ENCODE measurements at regions not wholly inside any gene's neighbourhood (a gene's known extent, or its start where the extent isn't known, plus 50 kb on each side); places are given as distances from the start of the nearest gene placed in this dataset.

GRCh38 chr9:18366184-18366583 is 107.8 kb upstream of the ADAMTSL1 start:
- Histone ChIP-seq H3K4me2 (ENCODE audit: low read length) (peak overlapping the region; percentile 39), H3K4me3 (ENCODE audit: low read length) (no peak overlapping the region), H3K27ac (ENCODE audit: low read length) (no peak overlapping the region), H3K79me2 (ENCODE audit: low read length) (no peaks in the 10 kb centered on the region), H3K36me3 (replicated peaks; ENCODE audit: low read depth, low read length) (no peaks in the 10 kb centered on the region), H3K27me3 (ENCODE audit: low read depth, low read length) (no peaks in the 10 kb centered on the region), H3K9ac (ENCODE audit: low read length) (no peak overlapping the region), H3K9me3 (ENCODE audit: insufficient read depth, low read length) (no peaks in the 10 kb centered on the region), H4K20me1 (ENCODE audit: insufficient read depth, low read length) (no peaks in the 10 kb centered on the region), H3K4me1 (ENCODE audit: low read length) (peaks cover 17% of the 10 kb centered on the region), H2AFZ (ENCODE audit: low read depth, low read length) (no peak overlapping the region)
- TF ChIP-seq EZH2phosphoT487 (IDR thresholded peaks at IDR 0.05; ENCODE audit: low read depth), result no peak

GRCh38 chr9:18368206-18368605 is 105.7 kb upstream of the ADAMTSL1 start:
- H3K4me2 ChIP-seq (ENCODE audit: low read length), result no peak overlapping the region
- no peaks in the 10 kb centered on the region for H3K27me3 ChIP-seq (ENCODE audit: low read depth, low read length)
- no peak overlapping the region for H3K27ac ChIP-seq (ENCODE audit: low read length)
- no peaks in the 10 kb centered on the region for H3K36me3 ChIP-seq (replicated peaks; ENCODE audit: low read depth, low read length)
- H3K4me3 ChIP-seq (ENCODE audit: low read length), result no peak overlapping the region
- TF ChIP-seq EZH2phosphoT487 (IDR thresholded peaks at IDR 0.05; ENCODE audit: low read depth) (no peak), CTCF (IDR thresholded peaks at IDR 0.05; ENCODE audit: low read depth, low read length) (no peak)
- H3K4me1 ChIP-seq (ENCODE audit: low read length), result peaks cover 16% of the 10 kb centered on the region
- no peaks in the 10 kb centered on the region for H3K79me2 ChIP-seq (ENCODE audit: low read length)
- no peaks in the 10 kb centered on the region for H4K20me1 ChIP-seq (ENCODE audit: insufficient read depth, low read length)
- no peaks in the 10 kb centered on the region for H3K9me3 ChIP-seq (ENCODE audit: insufficient read depth, low read length)
- H2AFZ ChIP-seq (ENCODE audit: low read depth, low read length), result no peak overlapping the region
- no peak overlapping the region for H3K9ac ChIP-seq (ENCODE audit: low read length)

GRCh38 chr9:18371141-18371540 is 102.8 kb upstream of the ADAMTSL1 start:
- Histone ChIP-seq H4K20me1 (ENCODE audit: insufficient read depth, low read length) (no peaks in the 10 kb centered on the region), H3K36me3 (replicated peaks; ENCODE audit: low read depth, low read length) (no peaks in the 10 kb centered on the region), H3K4me2 (ENCODE audit: low read length) (no peak overlapping the region), H3K4me1 (ENCODE audit: low read length) (peaks cover 10% of the 10 kb centered on the region), H2AFZ (ENCODE audit: low read depth, low read length) (no peak overlapping the region), H3K79me2 (ENCODE audit: low read length) (no peaks in the 10 kb centered on the region), H3K4me3 (ENCODE audit: low read length) (no peak overlapping the region), H3K9ac (ENCODE audit: low read length) (no peak overlapping the region), H3K9me3 (ENCODE audit: insufficient read depth, low read length) (no peaks in the 10 kb centered on the region), H3K27me3 (ENCODE audit: low read depth, low read length) (no peaks in the 10 kb centered on the region), H3K27ac (ENCODE audit: low read length) (no peak overlapping the region)
- TF ChIP-seq EZH2phosphoT487 (IDR thresholded peaks at IDR 0.05; ENCODE audit: low read depth) (no peak), CTCF (IDR thresholded peaks at IDR 0.05; ENCODE audit: low read depth, low read length) (no peak)

- Histone ChIP-seq H3K9ac (ENCODE audit: low read length) (no peak overlapping the region), H3K27me3 (ENCODE audit: low read depth, low read length) (no peaks in the 10 kb centered on the region), H3K4me3 (ENCODE audit: low read length) (no peak overlapping the region), H3K4me1 (ENCODE audit: low read length) (peaks cover 6% of the 10 kb centered on the region; the same call in 1 of the 2 replicates), H4K20me1 (ENCODE audit: insufficient read depth, low read length) (no peaks in the 10 kb centered on the region), H3K4me2 (ENCODE audit: low read length) (no peak overlapping the region), H3K36me3 (replicated peaks; ENCODE audit: low read depth, low read length) (no peaks in the 10 kb centered on the region), H3K79me2 (ENCODE audit: low read length) (no peaks in the 10 kb centered on the region), H3K9me3 (ENCODE audit: insufficient read depth, low read length) (no peaks in the 10 kb centered on the region), H2AFZ (ENCODE audit: low read depth, low read length) (no peak overlapping the region), H3K27ac (ENCODE audit: low read length) (no peak overlapping the region)
- TF ChIP-seq EZH2phosphoT487 (IDR thresholded peaks at IDR 0.05; ENCODE audit: low read depth) (no peak), CTCF (IDR thresholded peaks at IDR 0.05; ENCODE audit: low read depth, low read length) (no peak)
Measured at GRCh38 chr9:18371621-18372020, 102.3 kb upstream of the ADAMTSL1 start.
